Mucosa of descending colon (tissue), 3 donors: ENCODE measurements at regions not wholly inside any gene's neighbourhood (a gene's known extent, or its start where the extent isn't known, plus 50 kb on each side); places are given as distances from the start of the nearest gene placed in this dataset.

ENCODE experiments used
- ATAC-seq: fragments of 200-7000 bp; cut with Tn5 transposase; one replicate; pipeline ENCODE4 v1.9.1; 2020; ENCODE audit warnings: mild to moderate bottlenecking, moderate library complexity
- DNase-seq, 3 donors: peaks; one replicate each; pipeline ENCODE4 v3.0.0-alpha.2; 2020
- H3K36me3 ChIP-seq: fragments of 200-600 bp; one replicate; pipeline ENCODE4 v1.8.0; 2021; ENCODE audit warnings: low read depth, mild to moderate bottlenecking
- H3K4me1 ChIP-seq: fragments of 200-600 bp; one replicate; pipeline ENCODE4 v1.8.0; 2021; ENCODE audit warnings: low read depth, mild to moderate bottlenecking
- H3K4me3 ChIP-seq: fragments of 200-600 bp; one replicate; pipeline ENCODE4 v1.8.0; 2021; ENCODE audit warnings: mild to moderate bottlenecking
- H3K9me3 ChIP-seq: fragments of 200-600 bp; one replicate; pipeline ENCODE4 v1.8.0; 2021; ENCODE audit warnings: mild to moderate bottlenecking
- CTCF ChIP-seq: fragments of 200-600 bp; IDR thresholded peaks from one replicate; pipeline ENCODE4 v1.8.0; 2022; ENCODE audit warnings: antibody characterized with exemption, mild to moderate bottlenecking
- intact Hi-C, 2 donors: fragments of 100-400 bp; cut with DNase I in 1 of 2; cut with micrococcal nuclease in 1 of 2; formaldehyde crosslinking; loops; one replicate each; pipeline versions ENCODE4 v1.11.0 to v1.11.1; 2022; cut with DNase I, micrococcal nuclease
- donor health status: DM: no; HTN: no; CAD: no; lungs with moderate emphysema.
- donor health status: DM: no; HTN: no; CAD: no.
- donor health status: DM: no; HTN: yes; CAD: no.

- no peaks in the 10 kb centered on the region for H3K36me3 ChIP-seq
- H3K4me3 ChIP-seq, result no peak overlapping the region
- H3K9me3 ChIP-seq, result no peaks in the 10 kb centered on the region
- intact Hi-C loops, result no loop called here
- DNase-seq (no peak), ATAC-seq (no peak)
- H3K4me1 ChIP-seq, result no peaks in the 10 kb centered on the region
- TF ChIP-seq CTCF, result no peak
Observed at GRCh38 chr12:38541849-38542248, 225.3 kb downstream of the ALG10B start.

- DNase-seq (no peak), ATAC-seq (no peak)
- intact Hi-C loops, result no loop called here
- no peaks in the 10 kb centered on the region for H3K9me3 ChIP-seq
- no peak for TF ChIP-seq CTCF
- H3K36me3 ChIP-seq, result no peaks in the 10 kb centered on the region
- no peaks in the 10 kb centered on the region for H3K4me1 ChIP-seq
- no peak overlapping the region for H3K4me3 ChIP-seq
Observed at GRCh38 chr12:38543151-38543550, 226.6 kb downstream of the ALG10B start.

- Histone ChIP-seq H3K4me3 (no peak overlapping the region), H3K9me3 (no peaks in the 10 kb centered on the region), H3K36me3 (no peaks in the 10 kb centered on the region), H3K4me1 (no peaks in the 10 kb centered on the region)
- no peak for ATAC-seq
- TF ChIP-seq CTCF, result no peak
- intact Hi-C loops, result no loop called here
- DNase-seq, result no peak
Observed at GRCh38 chr12:38544330-38545066, 227.9 kb downstream of the ALG10B start.

GRCh38 chr12:38547586-38547985, 231.0 kb downstream of the ALG10B start:
- Histone ChIP-seq H3K9me3 (no peaks in the 10 kb centered on the region), H3K4me1 (no peaks in the 10 kb centered on the region), H3K36me3 (no peaks in the 10 kb centered on the region), H3K4me3 (no peak overlapping the region)
- ATAC-seq (no peak), DNase-seq (no peak)
- intact Hi-C loops, result no loop called here
- no peak for TF ChIP-seq CTCF

- Histone ChIP-seq H3K36me3 (no peaks in the 10 kb centered on the region), H3K4me3 (no peak overlapping the region), H3K4me1 (no peaks in the 10 kb centered on the region), H3K9me3 (no peaks in the 10 kb centered on the region)
- DNase-seq, result no peak
- ATAC-seq, result no peak
- no peak for TF ChIP-seq CTCF
- intact Hi-C loops, result no loop called here
Observed at GRCh38 chr12:38555620-38556591, 239.3 kb downstream of the ALG10B start.
